ENCODE measurements at regions not wholly inside any gene's neighbourhood (a gene's known extent, or its start where the extent isn't known, plus 50 kb on each side); places are given as distances from the start of the nearest gene placed in this dataset.

GRCh38 chr19:30226464-30227011 is 145.6 kb upstream of the ZNF536 start:
- no peaks in the 10 kb centered on the region for H3K9me3 Mint-ChIP-seq (ENCODE audit: insufficient read depth)
- CTCF ChIA-PET: no interaction called here
- POLR2A ChIA-PET: no interaction called here
- H3K4me1 Mint-ChIP-seq (ENCODE audit: low read depth): peaks cover 31% of the 10 kb centered on the region
- H3K27me3 Mint-ChIP-seq (ENCODE audit: low read depth): peaks cover 75% of the 10 kb centered on the region
- no peak for DNase-seq
- peaks cover 8% of the 10 kb centered on the region for H3K36me3 Mint-ChIP-seq (ENCODE audit: low read depth)
- H3K4me3 Mint-ChIP-seq: peak overlapping the region; percentile 75
- ATAC-seq: no peak
- H3K27ac Mint-ChIP-seq: no peak overlapping the region

- peak overlapping the region; percentile 75 for H3K4me3 Mint-ChIP-seq
- H3K27me3 Mint-ChIP-seq (ENCODE audit: low read depth): peaks cover 72% of the 10 kb centered on the region
- H3K4me1 Mint-ChIP-seq (ENCODE audit: low read depth): peaks cover 31% of the 10 kb centered on the region
- ATAC-seq: no peak
- no peak for DNase-seq
- CTCF ChIA-PET: interaction anchor here (0.8 kb wide), 1 partner anchor 20 kb away, joined by 3 read pairs; no protein-coding TSS in a partner anchor
- H3K36me3 Mint-ChIP-seq (ENCODE audit: low read depth): peaks cover 8% of the 10 kb centered on the region
- POLR2A ChIA-PET: no interaction called here
- no peaks in the 10 kb centered on the region for H3K9me3 Mint-ChIP-seq (ENCODE audit: insufficient read depth)
- H3K27ac Mint-ChIP-seq: peak overlapping the region; percentile 10
These were observed 145.1 kb upstream of the ZNF536 start for GRCh38 chr19:30227012-30227621.

GRCh38 chr19:30227661-30228112 is 144.5 kb upstream of the ZNF536 start:
- Mint-ChIP-seq H3K9me3 (ENCODE audit: insufficient read depth) (no peaks in the 10 kb centered on the region), H3K36me3 (ENCODE audit: low read depth) (peaks cover 8% of the 10 kb centered on the region), H3K27me3 (ENCODE audit: low read depth) (peaks cover 72% of the 10 kb centered on the region), H3K4me1 (ENCODE audit: low read depth) (peaks cover 31% of the 10 kb centered on the region), H3K27ac (no peak overlapping the region), H3K4me3 (peak overlapping the region; percentile 75)
- ChIA-PET POLR2A (no interaction called here), CTCF (interaction anchor here (0.8 kb wide), 1 partner anchor 20 kb away, joined by 3 read pairs; no protein-coding TSS in a partner anchor)
- ATAC-seq (peak; percentile 75), DNase-seq (peak; percentile 72)

GRCh38 chr19:30228113-30228834 is 143.9 kb upstream of the ZNF536 start:
- peaks cover 4% of the 10 kb centered on the region for H3K36me3 Mint-ChIP-seq (ENCODE audit: low read depth)
- peaks cover 67% of the 10 kb centered on the region for H3K27me3 Mint-ChIP-seq (ENCODE audit: low read depth)
- H3K4me1 Mint-ChIP-seq (ENCODE audit: low read depth): peaks cover 26% of the 10 kb centered on the region
- H3K9me3 Mint-ChIP-seq (ENCODE audit: insufficient read depth): no peaks in the 10 kb centered on the region
- H3K4me3 Mint-ChIP-seq: peak overlapping the region; percentile 28
- no peak for DNase-seq
- ChIA-PET POLR2A (no interaction called here), CTCF (no interaction called here)
- no peak overlapping the region for H3K27ac Mint-ChIP-seq
- ATAC-seq: no peak

- peaks cover 4% of the 10 kb centered on the region for H3K36me3 Mint-ChIP-seq (ENCODE audit: low read depth)
- H3K4me1 Mint-ChIP-seq (ENCODE audit: low read depth): peaks cover 26% of the 10 kb centered on the region
- no peak overlapping the region for H3K27ac Mint-ChIP-seq
- POLR2A ChIA-PET: no interaction called here
- no peaks in the 10 kb centered on the region for H3K9me3 Mint-ChIP-seq (ENCODE audit: insufficient read depth)
- H3K4me3 Mint-ChIP-seq: no peak overlapping the region
- peaks cover 61% of the 10 kb centered on the region for H3K27me3 Mint-ChIP-seq (ENCODE audit: low read depth)
- DNase-seq: no peak
- CTCF ChIA-PET: no interaction called here
- no peak for ATAC-seq
These were observed 143.2 kb upstream of the ZNF536 start for GRCh38 chr19:30228835-30229524.

GRCh38 chr19:30229525-30230174 is 142.5 kb upstream of the ZNF536 start:
- Mint-ChIP-seq H3K4me1 (ENCODE audit: low read depth) (peaks cover 24% of the 10 kb centered on the region), H3K36me3 (ENCODE audit: low read depth) (peaks cover 4% of the 10 kb centered on the region), H3K27ac (no peak overlapping the region), H3K27me3 (ENCODE audit: low read depth) (peaks cover 54% of the 10 kb centered on the region), H3K4me3 (no peak overlapping the region), H3K9me3 (ENCODE audit: insufficient read depth) (no peaks in the 10 kb centered on the region)
- no peak for ATAC-seq
- POLR2A ChIA-PET: no interaction called here
- no peak for DNase-seq
- CTCF ChIA-PET: no interaction called here

- H3K4me1 Mint-ChIP-seq (ENCODE audit: low read depth): peaks cover 11% of the 10 kb centered on the region
- H3K9me3 Mint-ChIP-seq (ENCODE audit: insufficient read depth): no peaks in the 10 kb centered on the region
- ATAC-seq (no peak), DNase-seq (no peak)
- H3K27ac Mint-ChIP-seq: no peak overlapping the region
- H3K4me3 Mint-ChIP-seq: no peak overlapping the region
- POLR2A ChIA-PET: no interaction called here
- CTCF ChIA-PET: no interaction called here
- no peaks in the 10 kb centered on the region for H3K36me3 Mint-ChIP-seq (ENCODE audit: low read depth)
- H3K27me3 Mint-ChIP-seq (ENCODE audit: low read depth): peaks cover 51% of the 10 kb centered on the region
These were observed 140.5 kb upstream of the ZNF536 start for GRCh38 chr19:30231408-30232318.

- ChIA-PET CTCF (no interaction called here), POLR2A (no interaction called here)
- Mint-ChIP-seq H3K27me3 (ENCODE audit: low read depth) (peaks cover 45% of the 10 kb centered on the region), H3K36me3 (ENCODE audit: low read depth) (no peaks in the 10 kb centered on the region), H3K27ac (no peak overlapping the region), H3K9me3 (ENCODE audit: insufficient read depth) (no peaks in the 10 kb centered on the region), H3K4me1 (ENCODE audit: low read depth) (peaks cover under 1% of the 10 kb centered on the region), H3K4me3 (no peak overlapping the region)
- ATAC-seq: no peak
- no peak for DNase-seq
These were observed 138.8 kb upstream of the ZNF536 start for GRCh38 chr19:30233375-30233774.

GRCh38 chr19:30235946-30236345 is 136.2 kb upstream of the ZNF536 start:
- H3K27me3 Mint-ChIP-seq (ENCODE audit: low read depth): peaks cover 28% of the 10 kb centered on the region
- H3K36me3 Mint-ChIP-seq (ENCODE audit: low read depth): no peaks in the 10 kb centered on the region
- no peaks in the 10 kb centered on the region for H3K4me1 Mint-ChIP-seq (ENCODE audit: low read depth)
- no peaks in the 10 kb centered on the region for H3K9me3 Mint-ChIP-seq (ENCODE audit: insufficient read depth)
- CTCF ChIA-PET: no interaction called here
- POLR2A ChIA-PET: interaction anchor here (0.6 to 0.7 kb wide), 2 partner anchors 293 to 364 kb away, joined by 4 read pairs; no protein-coding TSS in a partner anchor
- DNase-seq (no peak), ATAC-seq (no peak)
- H3K4me3 Mint-ChIP-seq: no peak overlapping the region
- H3K27ac Mint-ChIP-seq: no peak overlapping the region

- H3K27ac Mint-ChIP-seq: no peak overlapping the region
- ChIA-PET POLR2A (interaction anchor here (0.6 to 0.7 kb wide), 2 partner anchors 294 to 364 kb away, joined by 4 read pairs; no protein-coding TSS in a partner anchor), CTCF (no interaction called here)
- H3K9me3 Mint-ChIP-seq (ENCODE audit: insufficient read depth): no peaks in the 10 kb centered on the region
- DNase-seq (no peak), ATAC-seq (no peak)
- no peak overlapping the region for H3K4me3 Mint-ChIP-seq
- H3K27me3 Mint-ChIP-seq (ENCODE audit: low read depth): peaks cover 22% of the 10 kb centered on the region
- H3K4me1 Mint-ChIP-seq (ENCODE audit: low read depth): no peaks in the 10 kb centered on the region
- H3K36me3 Mint-ChIP-seq (ENCODE audit: low read depth): no peaks in the 10 kb centered on the region
These were observed 135.6 kb upstream of the ZNF536 start for GRCh38 chr19:30236587-30236986.

- POLR2A ChIA-PET: no interaction called here
- no peaks in the 10 kb centered on the region for H3K9me3 Mint-ChIP-seq (ENCODE audit: insufficient read depth)
- H3K4me1 Mint-ChIP-seq (ENCODE audit: low read depth): no peaks in the 10 kb centered on the region
These were observed 135.0 kb upstream of the ZNF536 start for GRCh38 chr19:30237140-30237539.

More at GRCh38 chr19:30237140-30237539, 135.0 kb upstream of the ZNF536 start:
- H3K27ac Mint-ChIP-seq: no peak overlapping the region
- no peak for DNase-seq
- H3K36me3 Mint-ChIP-seq (ENCODE audit: low read depth): no peaks in the 10 kb centered on the region
- H3K4me3 Mint-ChIP-seq: no peak overlapping the region
- H3K27me3 Mint-ChIP-seq (ENCODE audit: low read depth): peaks cover 20% of the 10 kb centered on the region
- ATAC-seq: no peak
- CTCF ChIA-PET: no interaction called here
